H9 (cell line): ENCODE measurements at regions not wholly inside any gene's neighbourhood (a gene's known extent, or its start where the extent isn't known, plus 50 kb on each side); places are given as distances from the start of the nearest gene placed in this dataset.

ENCODE experiments used
- DNase-seq: peaks from one replicate; pipeline ENCODE4 v3.0.0-alpha.2; 2017
- H2AFZ ChIP-seq: one replicate; pipeline ENCODE4 v1.6.1; 2013; ENCODE audit warnings: mild to moderate bottlenecking, low read length, control low read depth, moderate library complexity
- H2AK5ac ChIP-seq: 2 replicates; pipeline ENCODE4 v1.6.1; 2013; ENCODE audit warnings: low read length, control low read depth, mixed read lengths; ENCODE audit not compliant: insufficient read length
- H2BK120ac ChIP-seq: one replicate; pipeline ENCODE4 v1.6.1; 2013; ENCODE audit warnings: low read depth, mild to moderate bottlenecking, low read length, control low read depth, inconsistent platforms; ENCODE audit not compliant: poor library complexity, severe bottlenecking
- H2BK12ac ChIP-seq: 2 replicates; pipeline ENCODE4 v1.6.1; 2013; ENCODE audit warnings: low read length, control low read depth, mixed read lengths, low read depth; ENCODE audit not compliant: insufficient read length
- H2BK15ac ChIP-seq: 2 replicates; pipeline ENCODE4 v1.6.1; 2013; ENCODE audit warnings: low read depth, low read length, control low read depth
- H2BK20ac ChIP-seq: one replicate; pipeline ENCODE4 v1.6.1; 2013; ENCODE audit warnings: low read depth, mild to moderate bottlenecking, low read length, control low read depth, inconsistent platforms; ENCODE audit not compliant: poor library complexity, severe bottlenecking
- H2BK5ac ChIP-seq: 2 replicates; pipeline ENCODE4 v1.6.1; 2013; ENCODE audit warnings: low read length, control low read depth, mixed read lengths; ENCODE audit not compliant: insufficient read length
- H3K14ac ChIP-seq: 2 replicates; pipeline ENCODE4 v1.6.1; 2013; ENCODE audit warnings: low read length, control low read depth; ENCODE audit not compliant: insufficient read depth
- H3K18ac ChIP-seq: 2 replicates; pipeline ENCODE4 v1.6.1; 2013; ENCODE audit warnings: low read depth, mild to moderate bottlenecking, mixed read lengths, low read length, control low read depth; ENCODE audit not compliant: insufficient read length
- H3K23ac ChIP-seq: 2 replicates; pipeline ENCODE4 v1.6.1; 2013; ENCODE audit warnings: low read length, control low read depth, mixed read lengths, low read depth; ENCODE audit not compliant: insufficient read length
- H3K23me2 ChIP-seq: 2 replicates; pipeline ENCODE4 v1.6.1; 2013; ENCODE audit warnings: low read depth, mild to moderate bottlenecking, mixed read lengths, low read length, control low read depth; ENCODE audit not compliant: insufficient read length, poor library complexity, severe bottlenecking
- H3K27ac ChIP-seq: 2 replicates; pipeline ENCODE4 v1.5.1; 2013; ENCODE audit warnings: low read length, control low read depth, mixed read lengths, low read depth; ENCODE audit not compliant: insufficient read length
- H3K27me3 ChIP-seq: 2 replicates; pipeline ENCODE4 v1.6.1; 2013; ENCODE audit warnings: low read length, control low read depth, inconsistent platforms; ENCODE audit not compliant: insufficient read depth
- H3K4ac ChIP-seq: 2 replicates; pipeline ENCODE4 v1.6.1; 2013; ENCODE audit warnings: low read depth, mild to moderate bottlenecking, control low read depth, inconsistent platforms, low read length, moderate library complexity
- H3K4me1 ChIP-seq: 2 replicates; pipeline ENCODE4 v1.6.1; 2013; ENCODE audit warnings: low read length, control low read depth, inconsistent platforms; ENCODE audit not compliant: insufficient read depth
- H3K4me2 ChIP-seq: 2 replicates; pipeline ENCODE4 v1.6.1; 2013; ENCODE audit warnings: low read length, control low read depth, mixed read lengths; ENCODE audit not compliant: insufficient read length, insufficient read depth
- H3K56ac ChIP-seq: 2 replicates; pipeline ENCODE4 v1.6.1; 2013; ENCODE audit warnings: low read depth, mild to moderate bottlenecking, mixed read lengths, low read length, control low read depth; ENCODE audit not compliant: insufficient read length
- H3K79me1 ChIP-seq: 2 replicates; pipeline ENCODE4 v1.6.1; 2013; ENCODE audit warnings: low read depth, mild to moderate bottlenecking, moderate library complexity, low read length, control low read depth, inconsistent platforms; ENCODE audit not compliant: insufficient read depth, poor library complexity, severe bottlenecking
- H3K79me2 ChIP-seq: 2 replicates; pipeline ENCODE4 v1.6.1; 2013; ENCODE audit warnings: low read length, control low read depth, inconsistent platforms; ENCODE audit not compliant: insufficient read depth
- H3K9ac ChIP-seq: 2 replicates; pipeline ENCODE4 v1.6.1; 2013; ENCODE audit warnings: low read length, control low read depth, mixed read lengths; ENCODE audit not compliant: insufficient read length; ENCODE audit errors: extremely low read depth
- H3K9me3 ChIP-seq: one replicate; pipeline ENCODE4 v1.6.1; 2013; ENCODE audit warnings: low read depth, low read length, inconsistent platforms; ENCODE audit not compliant: control insufficient read depth
- H3T11ph ChIP-seq: one replicate; pipeline ENCODE4 v1.6.1; 2013; ENCODE audit warnings: mild to moderate bottlenecking, low read length, control low read depth, inconsistent platforms
- H4K20me1 ChIP-seq: one replicate; pipeline ENCODE4 v1.6.1; 2013; ENCODE audit not compliant: control insufficient read depth, insufficient read length, insufficient read depth
- H4K5ac ChIP-seq: 2 replicates; pipeline ENCODE4 v1.6.1; 2013; ENCODE audit warnings: low read depth, mild to moderate bottlenecking, mixed read lengths, low read length, control low read depth; ENCODE audit not compliant: insufficient read length
- H4K8ac ChIP-seq: replicated peaks from 2 replicates; pipeline ENCODE4 v1.6.1; 2013; ENCODE audit warnings: low read length, control low read depth, mixed read lengths, low read depth; ENCODE audit not compliant: insufficient read length
- H4K91ac ChIP-seq: 2 replicates; pipeline ENCODE4 v1.6.1; 2013; ENCODE audit warnings: low read depth, mild to moderate bottlenecking, moderate library complexity, mixed read lengths, low read length, control low read depth; ENCODE audit not compliant: insufficient read length
- H3K27ac Mint-ChIP-seq, 3 experiments: 2 replicates in 2 of 3; 3 replicates in 1 of 3; pipeline ENCODE4 v1.8.0; 2020 to 2021; ENCODE audit warnings: mixed read lengths in 3 of 3, mild to moderate bottlenecking in 1 of 3, moderate library complexity in 1 of 3
- H3K27me3 Mint-ChIP-seq: 2 replicates; pipeline ENCODE4 v1.8.0; 2021; ENCODE audit warnings: low read depth, mild to moderate bottlenecking, moderate library complexity, mixed read lengths
- H3K36me3 Mint-ChIP-seq, 3 experiments: 2 replicates in 2 of 3; 3 replicates in 1 of 3; pipeline ENCODE4 v1.8.0; 2020 to 2021; ENCODE audit warnings: low read depth in 3 of 3, mixed read lengths in 3 of 3; ENCODE audit not compliant: insufficient read depth in 1 of 3
- H3K4me1 Mint-ChIP-seq, 2 experiments: 2 replicates each; pipeline ENCODE4 v1.8.0; 2020; ENCODE audit warnings: mixed read lengths in 2 of 2
- H3K4me3 Mint-ChIP-seq, 2 experiments: 2 replicates in 1 of 2; 3 replicates in 1 of 2; pipeline ENCODE4 v1.8.0; 2020 to 2021; ENCODE audit warnings: mild to moderate bottlenecking in 2 of 2, mixed read lengths in 2 of 2, moderate library complexity in 1 of 2
- H3K9me3 Mint-ChIP-seq, 2 experiments: 2 replicates in 1 of 2; 3 replicates in 1 of 2; pipeline ENCODE4 v1.8.0; 2020; ENCODE audit warnings: mild to moderate bottlenecking in 2 of 2, mixed read lengths in 2 of 2, moderate library complexity in 1 of 2
- CTCF ChIP-seq: fragments of 200-600 bp; sonication (generic); conservative IDR thresholded peaks from 3 replicates; pipeline ENCODE4 v1.8.0; 2021; ENCODE audit warnings: antibody characterized with exemption, mild to moderate bottlenecking
- WGBS: extraction: QIAGEN DNeasy Blood & Tissue Kit; methylation state at CpG from one replicate; pipeline ENCODE4 v1.1.7; 2013; ENCODE audit warnings: missing lambda C conversion rate, low lambda C conversion rate, mixed read lengths; ENCODE audit not compliant: insufficient read length; ENCODE audit errors: extremely low coverage; 5-methylcytosine and 5-hydroxymethylcytosine counted together

GRCh38 chr6:104201557-104201956, 658.2 kb downstream of the HACE1 start:
- Histone ChIP-seq H3K4ac (no peak overlapping the region), H3K18ac (no peak overlapping the region), H4K91ac (no peak overlapping the region), H2AFZ (no peak overlapping the region), H3K14ac (no peak overlapping the region), H3K4me2 (no peak overlapping the region), H3K23ac (no peak overlapping the region), H4K8ac (no peak overlapping the region), H4K5ac (no peak overlapping the region), H3K27ac (no peak overlapping the region), H3T11ph (no peak overlapping the region), H3K27me3 (no peaks in the 10 kb centered on the region), H2BK15ac (no peak overlapping the region), H3K23me2 (no peaks in the 10 kb centered on the region), H2BK20ac (no peak overlapping the region), H3K4me1 (no peaks in the 10 kb centered on the region), H3K56ac (no peak overlapping the region), H3K79me2 (no peaks in the 10 kb centered on the region), H3K79me1 (no peaks in the 10 kb centered on the region), H2AK5ac (no peak overlapping the region), H3K9ac (no peak overlapping the region), H4K20me1 (no peaks in the 10 kb centered on the region), H3K9me3 (no peaks in the 10 kb centered on the region), H2BK120ac (no peak overlapping the region), H2BK12ac (no peak overlapping the region), H2BK5ac (no peak overlapping the region)
- H3K4me3 Mint-ChIP-seq: no peak overlapping the region
- H3K9me3 Mint-ChIP-seq: peaks cover 10 to 14% of the 10 kb centered on the region in 2 experiments; a peak in 3 of 5 replicates
- DNase-seq: no peak
- no peaks in the 10 kb centered on the region for H3K4me1 Mint-ChIP-seq
- WGBS: no CpG with 5 or more reads among the region's 2 CpGs
- no peaks in the 10 kb centered on the region; the same call in 1 of the 2 replicates for H3K27me3 Mint-ChIP-seq
- TF ChIP-seq CTCF: 0 out of 3 replicates have a peak, but pooled peaks have one; percentile 14
- peaks cover 0 to 7% (median 4%) of the 10 kb centered on the region in 3 experiments; a peak in 5 of 7 replicates for H3K36me3 Mint-ChIP-seq
- H3K27ac Mint-ChIP-seq: no peak overlapping the region
